HepG2 (cell line): ENCODE measurements at regions not wholly inside any gene's neighbourhood (a gene's known extent, or its start where the extent isn't known, plus 50 kb on each side); places are given as distances from the start of the nearest gene placed in this dataset.

Source experiments
- ATAC-seq: fragments of 200-7000 bp; cut with Tn5 transposase; 3 replicates; pipeline ENCODE4 v1.9.1; 2020; ENCODE audit warnings: mild to moderate bottlenecking, moderate library complexity
- BruUV-seq: library from RNA; stranded (reverse); fragments of 400-500 nt; replicated peaks from 2 replicates; lab custom pipeline; 2021; lab: Mats Ljungman, UMichigan
- CTCF ChIA-PET: fragments of 300-600 bp; formaldehyde crosslinking; extraction: SDS; loops from one replicate; lab custom pipeline; 2021; ENCODE audit warnings: low total read pairs, inconsistent platforms, low intra/inter-chr PET ratio; lab: Yijun Ruan, JAX
- POLR2A ChIA-PET: fragments of 350-600 bp; sonication (Branson Sonifier 250); formaldehyde crosslinking; loops from one replicate; lab custom pipeline; 2020; ENCODE audit warnings: antibody characterized with exemption, inconsistent platforms; lab: Yijun Ruan, JAX
- DNase-seq: peaks from one replicate; pipeline ENCODE4 v3.0.0-alpha.2; 2015; ENCODE audit warnings: low spot score
- FAIRE-seq: peaks from 3 replicates; lab custom pipeline; 2011; peaks lifted over from hg19 to GRCh38; lab: Jason Lieb, UNC
- H2AFZ ChIP-seq: one replicate; pipeline ENCODE4 v1.6.1; 2011; ENCODE audit warnings: low read length, inconsistent platforms
- H3K27ac ChIP-seq: fragments of 300-600 bp; 3 replicates; pipeline ENCODE4 v1.8.0; 2011; ENCODE audit warnings: mixed run types, mild to moderate bottlenecking, mixed read lengths, low read length, inconsistent platforms; ENCODE audit not compliant: insufficient read depth; ENCODE audit errors: extremely low read length
- H3K27me3 ChIP-seq, 2 experiments: fragments of 200-600 bp in 1 of 2; 2 replicates in 1 of 2; 3 replicates in 1 of 2; pipeline versions ENCODE4 v1.6.0 to v1.8.0; 2011; ENCODE audit warnings: low read length in 2 of 2, mild to moderate bottlenecking in 2 of 2, moderate library complexity in 2 of 2, inconsistent platforms in 1 of 2; ENCODE audit not compliant: insufficient read depth in 2 of 2, control insufficient read depth in 1 of 2
- H3K36me3 ChIP-seq, 2 experiments: fragments of 200-600 bp in 1 of 2; replicated peaks in 1 of 2; 2 replicates in 1 of 2; 3 replicates in 1 of 2; pipeline versions ENCODE4 v1.5.1 to v1.8.0; 2011; ENCODE audit warnings: low read length in 2 of 2, inconsistent platforms in 1 of 2; ENCODE audit not compliant: insufficient read depth in 2 of 2, control insufficient read depth in 1 of 2
- H3K4me1 ChIP-seq: 2 replicates; pipeline ENCODE4 v1.5.1; 2012; ENCODE audit warnings: low read length, inconsistent platforms; ENCODE audit not compliant: insufficient read depth
- H3K4me2 ChIP-seq: 2 replicates; pipeline ENCODE4 v1.6.0; 2011; ENCODE audit warnings: low read depth, low read length, inconsistent platforms
- H3K4me3 ChIP-seq, 3 experiments: fragments of 200-600 bp in 1 of 3; sonication (generic), shearing (Covaris generic) in 1 of 3; replicated peaks in 1 of 3; 2 replicates each; pipeline ENCODE4 v1.5.1; 2011 to 2016; ENCODE audit warnings: low read length in 3 of 3, inconsistent platforms in 2 of 3, low read depth in 2 of 3, mild to moderate bottlenecking in 2 of 3, control low read depth in 1 of 3, mixed read lengths in 1 of 3; ENCODE audit not compliant: insufficient read depth in 1 of 3
- H3K79me2 ChIP-seq: one replicate; pipeline ENCODE4 v1.6.1; 2011; ENCODE audit warnings: low read length, inconsistent platforms; ENCODE audit not compliant: insufficient read depth
- H3K9ac ChIP-seq: 2 replicates; pipeline ENCODE4 v1.6.0; 2011; ENCODE audit warnings: mild to moderate bottlenecking, low read depth, low read length, inconsistent platforms; ENCODE audit not compliant: insufficient read depth
- H3K9me3 ChIP-seq: 2 replicates; pipeline ENCODE4 v1.5.1; 2012; ENCODE audit warnings: mild to moderate bottlenecking, low read length
- H4K20me1 ChIP-seq: 2 replicates; pipeline ENCODE4 v1.6.0; 2011; ENCODE audit warnings: inconsistent platforms, mild to moderate bottlenecking, low read length, moderate library complexity; ENCODE audit not compliant: insufficient read depth
- BORCS8-MEF2B ChIP-seq: sonication (generic); formaldehyde crosslinking; IDR thresholded peaks from 2 replicates; pipeline ENCODE4 v1.8.0; 2022; ENCODE audit warnings: mild to moderate bottlenecking, missing genetic modification reagents
- CCAR2 ChIP-seq: fragments of 200-400 bp; formaldehyde crosslinking; optimal IDR thresholded peaks from 2 replicates; pipeline ENCODE3; 2018; ENCODE audit warnings: low read depth, mild to moderate bottlenecking, low read length, moderate library complexity
- ELF1 ChIP-seq: sonication (generic); formaldehyde crosslinking; IDR thresholded peaks from 2 replicates; pipeline ENCODE4 v1.4.0; 2020; ENCODE audit warnings: missing genetic modification reagents
- FOXJ3 ChIP-seq: sonication (generic); formaldehyde crosslinking; IDR thresholded peaks from 2 replicates; pipeline ENCODE4 v1.4.0; 2020; ENCODE audit warnings: missing genetic modification reagents, mild to moderate bottlenecking, borderline replicate concordance
- HNF4G ChIP-seq, 2 experiments: sonication (generic) in 1 of 2; formaldehyde crosslinking in 1 of 2; IDR thresholded peaks; 2 replicates each; pipeline versions ENCODE4 v1.4.0 to v1.6.1; 2011 to 2020; ENCODE audit warnings: borderline replicate concordance in 2 of 2, low read depth in 2 of 2, mild to moderate bottlenecking in 2 of 2, low read length in 1 of 2, missing genetic modification reagents in 1 of 2, moderate library complexity in 1 of 2
- JARID2 ChIP-seq: sonication (generic); formaldehyde crosslinking; IDR thresholded peaks from 2 replicates; pipeline ENCODE4 v1.8.1; 2023; ENCODE audit warnings: missing genetic modification reagents, inconsistent platforms; ENCODE audit not compliant: insufficient replicate concordance
- PBX3 ChIP-seq: sonication (generic); formaldehyde crosslinking; IDR thresholded peaks from 2 replicates; pipeline ENCODE4 v1.8.1; 2023; ENCODE audit warnings: missing genetic modification reagents, inconsistent platforms, borderline replicate concordance
- UBTF ChIP-seq: sonication (generic); formaldehyde crosslinking; IDR thresholded peaks from 2 replicates; pipeline ENCODE4 v1.4.0; 2020; ENCODE audit warnings: mild to moderate bottlenecking, missing genetic modification reagents
- ZFY ChIP-seq: sonication (generic); formaldehyde crosslinking; IDR thresholded peaks from 2 replicates; pipeline ENCODE4 v1.4.0; 2020; ENCODE audit warnings: missing genetic modification reagents
- ZNF20 ChIP-seq: sonication (generic); formaldehyde crosslinking; IDR thresholded peaks from 2 replicates; pipeline ENCODE4 v1.4.0; 2020; ENCODE audit warnings: mild to moderate bottlenecking, moderate library complexity, missing genetic modification reagents
- ZNF607 ChIP-seq: sonication (generic); formaldehyde crosslinking; IDR thresholded peaks from 2 replicates; pipeline ENCODE4 v1.5.1; 2020; ENCODE audit warnings: missing genetic modification reagents, mild to moderate bottlenecking, borderline replicate concordance
- ZNF780A ChIP-seq: sonication (generic); formaldehyde crosslinking; IDR thresholded peaks from 2 replicates; pipeline ENCODE4 v1.8.0; 2022; ENCODE audit warnings: mild to moderate bottlenecking, missing genetic modification reagents, moderate library complexity
- WGBS: methylation state at CpG from one replicate; pipeline ENCODE4 v1.1.6; 2017; ENCODE audit warnings: low lambda C conversion rate; 5-methylcytosine and 5-hydroxymethylcytosine counted together
- in situ Hi-C: cut with HindIII; loops from 2 replicates; pipeline ENCODE4 v1.10.0; 2017; ENCODE audit warnings: low pct_unique_long_range_greater_than_20kb; ENCODE audit not compliant: extremely low pct_ligation_motif_present
- intact Hi-C: fragments of 100-400 bp; cut with micrococcal nuclease; formaldehyde crosslinking; loops from one replicate; pipeline ENCODE4 v1.10.0; 2022; ENCODE audit not compliant: unreplicated experiment
- TF ChIP-seq, protein P1 (sequence below): sonication (generic); formaldehyde crosslinking; IDR thresholded peaks from 2 replicates; pipeline ENCODE4 v1.8.0; 2022; ENCODE audit warnings: missing genetic modification reagents, low read depth, mild to moderate bottlenecking, borderline replicate concordance
- TF ChIP-seq, protein P2 (sequence below): sonication (generic); formaldehyde crosslinking; IDR thresholded peaks from 2 replicates; pipeline ENCODE4 v1.5.1; 2020; ENCODE audit warnings: missing genetic modification reagents, mild to moderate bottlenecking, borderline replicate concordance
- TF ChIP-seq, protein P3 (sequence below), 2 experiments: IDR thresholded peaks; 2 replicates each; pipeline ENCODE4 v1.6.1; 2011 to 2012; ENCODE audit warnings: low read length in 2 of 2, borderline replicate concordance in 1 of 2, low read depth in 1 of 2, mild to moderate bottlenecking in 1 of 2, moderate library complexity in 1 of 2

DNA sequence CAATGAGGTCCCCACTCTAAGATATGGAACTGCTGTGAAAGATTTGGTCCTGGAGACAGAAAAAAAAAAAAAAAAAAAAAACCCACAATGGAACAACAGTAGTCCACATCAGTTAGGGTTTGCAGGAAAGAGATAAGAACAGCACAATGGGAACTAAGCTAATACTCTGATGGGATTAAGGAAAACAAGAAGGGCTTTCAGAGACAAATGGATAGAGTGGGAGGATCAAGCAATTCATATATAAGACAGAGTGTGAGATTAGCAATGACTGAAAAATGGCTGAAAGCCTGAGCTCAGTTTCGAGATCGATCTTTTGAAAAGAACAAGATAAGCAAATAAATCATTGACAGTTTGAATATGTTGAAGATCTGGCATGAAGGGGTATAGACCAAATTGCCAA is 188.4 kb upstream of the TRPC5 start (continued):
- TF ChIP-seq PBX3 (CRISPR knock-in tag): no peak
- no peak for TF ChIP-seq ZNF20 (CRISPR knock-in tag)
- no peak for TF ChIP-seq ZFY (CRISPR knock-in tag)
- no peak for TF ChIP-seq CCAR2
- no peak for TF ChIP-seq BORCS8-MEF2B
- TF ChIP-seq UBTF (CRISPR knock-in tag): no peak
- TF ChIP-seq JARID2 (CRISPR knock-in tag): no peak
- TF ChIP-seq, protein P1, sequence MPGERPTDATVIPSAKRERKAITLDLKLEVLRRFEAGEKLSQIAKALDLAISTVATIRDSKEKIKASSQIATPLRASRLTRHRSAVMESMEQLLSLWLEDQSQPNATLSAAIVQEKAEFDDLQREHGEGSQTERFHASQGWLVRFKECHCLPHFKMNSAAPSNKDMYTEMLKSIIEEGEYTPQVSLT (CRISPR knock-in tag): no peak

- intact Hi-C loops: no loop called here
- no TSS peak for BruUV-seq
- H4K20me1 ChIP-seq: no peaks in the 10 kb centered on the region
- no peaks in the 10 kb centered on the region for H3K9me3 ChIP-seq
- no peaks in the 10 kb centered on the region for H3K27me3 ChIP-seq
- DNase-seq (no peak), FAIRE-seq (no peak), ATAC-seq (no peak)
- H3K9ac ChIP-seq: no peak overlapping the region
- in situ Hi-C loops: no loop called here
- no peak overlapping the region for H3K4me2 ChIP-seq
- H3K4me1 ChIP-seq: no peaks in the 10 kb centered on the region
- H3K4me3 ChIP-seq: no peak overlapping the region
- no CpG with 5 or more reads among the region's 2 CpGs for WGBS
- H3K79me2 ChIP-seq: no peaks in the 10 kb centered on the region
- no peaks in the 10 kb centered on the region for H3K36me3 ChIP-seq
- CTCF ChIA-PET: no interaction called here
- no peak overlapping the region for H3K27ac ChIP-seq
- POLR2A ChIA-PET: no interaction called here
- no peak overlapping the region for H2AFZ ChIP-seq
- TF ChIP-seq, protein P2, sequence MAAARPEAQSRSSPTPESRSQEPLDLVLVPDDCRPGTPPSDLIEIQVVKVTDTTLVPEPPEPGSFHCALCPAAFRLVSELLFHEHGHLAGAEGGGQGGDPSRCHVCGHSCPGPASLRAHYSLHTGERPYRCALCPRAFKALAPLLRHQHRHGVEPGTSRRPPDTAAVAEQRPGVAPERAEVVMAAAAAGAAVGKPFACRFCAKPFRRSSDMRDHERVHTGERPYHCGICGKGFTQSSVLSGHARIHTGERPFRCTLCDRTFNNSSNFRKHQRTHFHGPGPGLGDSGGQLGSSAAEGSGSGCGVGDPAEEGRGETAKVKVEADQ (CRISPR knock-in tag): no peak
- TF ChIP-seq ELF1 (no peak), ZNF607 (CRISPR knock-in tag) (no peak), FOXJ3 (CRISPR knock-in tag) (no peak), HNF4G (IDR thresholded peaks at IDR 0.05; ENCODE audit: borderline replicate concordance, low read depth, low read length) (no peak), HNF4G (CRISPR knock-in tag; IDR thresholded peaks at IDR 0.05; ENCODE audit: borderline replicate concordance, low read depth) (no peak), ZNF780A (no peak)
- TF ChIP-seq, protein P3, sequence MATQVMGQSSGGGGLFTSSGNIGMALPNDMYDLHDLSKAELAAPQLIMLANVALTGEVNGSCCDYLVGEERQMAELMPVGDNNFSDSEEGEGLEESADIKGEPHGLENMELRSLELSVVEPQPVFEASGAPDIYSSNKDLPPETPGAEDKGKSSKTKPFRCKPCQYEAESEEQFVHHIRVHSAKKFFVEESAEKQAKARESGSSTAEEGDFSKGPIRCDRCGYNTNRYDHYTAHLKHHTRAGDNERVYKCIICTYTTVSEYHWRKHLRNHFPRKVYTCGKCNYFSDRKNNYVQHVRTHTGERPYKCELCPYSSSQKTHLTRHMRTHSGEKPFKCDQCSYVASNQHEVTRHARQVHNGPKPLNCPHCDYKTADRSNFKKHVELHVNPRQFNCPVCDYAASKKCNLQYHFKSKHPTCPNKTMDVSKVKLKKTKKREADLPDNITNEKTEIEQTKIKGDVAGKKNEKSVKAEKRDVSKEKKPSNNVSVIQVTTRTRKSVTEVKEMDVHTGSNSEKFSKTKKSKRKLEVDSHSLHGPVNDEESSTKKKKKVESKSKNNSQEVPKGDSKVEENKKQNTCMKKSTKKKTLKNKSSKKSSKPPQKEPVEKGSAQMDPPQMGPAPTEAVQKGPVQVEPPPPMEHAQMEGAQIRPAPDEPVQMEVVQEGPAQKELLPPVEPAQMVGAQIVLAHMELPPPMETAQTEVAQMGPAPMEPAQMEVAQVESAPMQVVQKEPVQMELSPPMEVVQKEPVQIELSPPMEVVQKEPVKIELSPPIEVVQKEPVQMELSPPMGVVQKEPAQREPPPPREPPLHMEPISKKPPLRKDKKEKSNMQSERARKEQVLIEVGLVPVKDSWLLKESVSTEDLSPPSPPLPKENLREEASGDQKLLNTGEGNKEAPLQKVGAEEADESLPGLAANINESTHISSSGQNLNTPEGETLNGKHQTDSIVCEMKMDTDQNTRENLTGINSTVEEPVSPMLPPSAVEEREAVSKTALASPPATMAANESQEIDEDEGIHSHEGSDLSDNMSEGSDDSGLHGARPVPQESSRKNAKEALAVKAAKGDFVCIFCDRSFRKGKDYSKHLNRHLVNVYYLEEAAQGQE (IDR thresholded peaks at IDR 0.05; ENCODE audit: borderline replicate concordance in 1 of 2, low read depth in 1 of 2, low read length in 2 of 2): no peak
Measured at GRCh38 chrX:112266136-112266535, 183.6 kb upstream of the TRPC5 start.
